GM21619 (cell line): ENCODE measurements at regions not wholly inside any gene's neighbourhood (a gene's known extent, or its start where the extent isn't known, plus 50 kb on each side); places are given as distances from the start of the nearest gene placed in this dataset.
"Not testable (repeated sequence)": the region's sequence is repeated elsewhere in the genome, so short reads cannot be mapped to it uniquely, and the experiment has no call there.

ENCODE experiments used
- ATAC-seq: cut with Tn5 transposase; IDR thresholded peaks from one replicate; pipeline ENCODE4 v1.9.1; 2021; ENCODE audit not compliant: unreplicated experiment

DNA sequence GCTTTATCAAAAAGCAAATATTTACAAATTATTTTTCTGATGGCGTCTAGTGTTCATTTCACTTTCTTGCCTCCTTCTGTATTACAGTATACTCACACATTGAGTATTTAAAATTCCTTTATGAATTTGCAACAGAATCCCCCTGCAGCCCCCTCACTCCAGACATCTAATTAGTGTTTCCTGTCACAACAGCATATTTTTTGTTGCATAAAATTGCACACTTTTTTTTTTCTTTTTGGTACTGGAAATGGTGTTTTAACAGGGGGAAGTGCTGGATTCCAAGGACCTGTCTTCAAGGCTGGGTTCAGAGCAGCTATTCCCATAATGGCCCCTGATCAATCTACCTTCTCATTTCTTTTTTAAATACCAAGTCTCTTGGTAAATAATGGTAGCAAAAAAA, 184.3 kb upstream of the HMCN1 start:
- ATAC-seq = no peak

GRCh38 chr1:185546029-185546428, 188.2 kb upstream of the HMCN1 start:
- no peak for ATAC-seq

GRCh38 chr1:185541871-185542301, 192.3 kb upstream of the HMCN1 start:
- ATAC-seq = no peak

DNA sequence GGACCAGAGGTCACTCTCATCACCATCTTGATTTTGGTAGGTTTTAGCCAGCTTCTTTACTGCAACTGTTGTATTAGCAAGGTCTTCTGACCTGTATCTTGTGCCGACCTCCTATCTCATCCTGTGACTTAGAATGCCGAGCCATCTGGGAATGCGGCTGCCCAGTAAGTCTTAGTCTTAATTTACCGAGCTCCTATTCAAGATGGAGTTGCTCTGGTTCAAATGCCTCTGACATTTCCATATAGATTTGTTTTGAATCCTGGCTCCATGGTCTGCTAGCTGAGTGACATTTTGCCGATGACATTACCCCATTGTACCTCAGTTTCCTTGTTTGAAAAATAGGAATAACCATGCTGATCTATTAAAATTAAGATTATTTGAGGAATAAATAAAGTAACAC, 193.9 kb upstream of the HMCN1 start:
- ATAC-seq = no peak

DNA sequence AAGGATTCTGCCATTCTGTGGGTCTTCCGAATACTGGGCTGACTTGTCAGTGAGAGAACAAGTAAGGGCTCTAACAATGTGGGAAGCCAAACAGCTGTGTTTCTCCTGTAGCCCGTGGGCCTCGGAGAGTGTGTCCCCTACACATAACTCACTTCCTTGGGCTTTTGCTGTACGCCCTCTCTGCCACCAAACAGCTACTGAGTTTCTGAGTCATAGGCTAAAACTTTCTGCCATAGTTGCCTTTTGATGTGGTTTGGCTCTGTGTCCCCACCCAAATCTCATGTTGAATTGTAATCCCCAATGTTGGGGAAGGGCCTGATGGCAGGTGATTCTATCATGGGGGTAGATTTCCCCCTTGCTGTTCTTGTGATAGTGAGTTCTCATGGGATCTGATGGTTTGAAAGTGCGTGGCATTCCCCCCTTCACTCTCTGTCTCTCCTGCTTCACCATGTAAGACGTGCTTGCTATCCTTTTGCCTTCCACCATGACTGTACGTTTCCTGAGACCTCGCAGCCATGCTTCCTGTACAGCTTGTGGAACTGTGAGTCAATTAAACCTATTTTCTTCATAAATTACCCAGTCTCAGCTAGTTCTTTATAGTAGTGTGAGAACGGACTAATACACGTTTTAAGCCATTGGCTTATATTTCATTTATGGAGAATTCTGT, 194.8 kb upstream of the HMCN1 start:
- no peak for ATAC-seq

DNA sequence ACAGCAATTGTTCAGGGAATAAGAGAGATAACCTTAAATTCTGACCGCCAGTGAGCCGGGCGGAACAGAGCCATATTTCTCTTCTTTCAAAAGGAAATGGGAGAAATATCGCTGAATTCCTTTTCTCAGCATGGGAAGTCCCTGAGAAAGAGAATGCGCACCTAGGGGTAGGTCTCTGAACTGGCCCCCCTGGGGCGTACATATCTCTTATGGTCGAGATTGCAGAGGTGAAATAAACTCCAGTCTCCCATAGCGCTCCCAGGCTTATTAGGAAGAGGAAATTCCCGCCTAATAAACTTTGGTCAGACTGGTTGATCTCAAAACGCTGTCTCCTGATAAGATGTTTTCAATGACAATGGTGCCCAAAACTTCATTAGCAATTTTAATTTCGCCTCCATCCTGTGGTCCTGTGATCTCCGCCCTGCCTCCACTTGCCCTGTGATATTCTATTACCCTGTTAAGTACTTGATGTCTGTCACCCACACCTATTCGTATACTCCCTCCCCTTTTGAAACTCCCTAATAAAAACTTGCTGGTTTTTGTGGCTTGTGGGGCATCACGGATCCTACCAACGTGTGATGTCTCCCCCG, 195.8 kb upstream of the HMCN1 start:
- not testable (repeated sequence) for ATAC-seq

DNA sequence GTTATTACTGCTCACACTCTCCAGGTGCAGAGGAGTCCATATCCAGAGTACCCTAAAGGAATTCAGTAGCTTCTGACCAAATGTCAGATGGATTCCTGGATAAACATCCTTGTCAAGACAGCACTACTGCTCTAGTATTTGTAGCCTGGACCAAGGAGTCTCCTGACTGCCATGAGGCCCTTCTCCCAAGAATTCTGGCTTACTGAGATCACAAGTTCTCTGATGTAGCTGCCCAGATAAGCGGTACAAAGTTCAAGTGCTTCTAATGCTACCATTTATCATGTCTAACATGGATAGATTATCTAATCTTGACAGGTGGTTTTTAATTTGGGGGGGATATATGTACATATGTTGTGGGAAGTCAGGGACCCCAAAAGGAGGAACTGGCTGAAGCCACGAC, 196.6 kb upstream of the HMCN1 start:
- no peak for ATAC-seq

GRCh38 chr1:185536165-185536920, 197.8 kb upstream of the HMCN1 start:
- ATAC-seq = no peak

- ATAC-seq = no peak
Measured at GRCh38 chr1:185535621-185536020, 198.6 kb upstream of the HMCN1 start.

- no peak for ATAC-seq
Measured at GRCh38 chr1:185534801-185535200, 199.4 kb upstream of the HMCN1 start.

DNA sequence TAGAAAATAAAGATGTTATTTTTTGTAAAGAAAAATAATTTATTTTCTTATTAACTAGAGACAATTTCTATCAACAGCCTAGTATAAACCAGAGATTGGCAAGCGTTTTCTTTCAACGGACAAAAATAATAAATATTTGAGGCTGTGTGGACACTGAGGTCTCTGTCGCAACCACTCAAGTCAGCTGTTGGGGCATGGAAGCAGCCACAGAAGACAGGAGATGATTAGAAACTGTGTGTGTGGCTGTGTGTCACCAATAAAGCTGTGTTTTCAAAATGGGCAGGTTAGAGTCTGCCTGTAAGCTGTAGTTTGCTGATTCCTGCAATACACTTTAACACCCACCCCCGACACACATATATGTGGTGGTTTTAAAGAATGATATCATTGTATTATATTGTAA, 200.6 kb upstream of the HMCN1 start:
- ATAC-seq = no peak

- ATAC-seq = no peak
Measured at GRCh38 chr1:185532856-185533255, 201.3 kb upstream of the HMCN1 start.

DNA sequence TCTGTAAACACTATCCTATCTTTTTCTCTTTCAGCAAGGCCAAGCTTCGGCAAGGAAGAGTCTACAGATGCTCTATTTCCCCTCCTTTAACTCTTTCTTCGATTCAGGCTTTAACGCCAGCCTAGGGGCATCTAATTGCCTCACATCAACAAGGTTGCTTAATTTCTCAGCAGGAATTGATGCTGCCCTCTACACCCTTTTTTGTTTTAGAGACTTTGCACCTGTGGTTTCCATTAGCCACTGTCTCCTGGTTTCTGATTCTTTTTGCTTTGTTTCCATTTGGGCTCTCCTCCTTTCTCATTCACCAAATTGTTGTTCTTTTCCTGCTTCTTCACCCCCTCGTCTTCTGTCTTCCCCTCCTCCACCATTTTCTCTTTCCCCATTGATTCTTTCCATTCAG, 202.4 kb upstream of the HMCN1 start:
- ATAC-seq = no peak

DNA sequence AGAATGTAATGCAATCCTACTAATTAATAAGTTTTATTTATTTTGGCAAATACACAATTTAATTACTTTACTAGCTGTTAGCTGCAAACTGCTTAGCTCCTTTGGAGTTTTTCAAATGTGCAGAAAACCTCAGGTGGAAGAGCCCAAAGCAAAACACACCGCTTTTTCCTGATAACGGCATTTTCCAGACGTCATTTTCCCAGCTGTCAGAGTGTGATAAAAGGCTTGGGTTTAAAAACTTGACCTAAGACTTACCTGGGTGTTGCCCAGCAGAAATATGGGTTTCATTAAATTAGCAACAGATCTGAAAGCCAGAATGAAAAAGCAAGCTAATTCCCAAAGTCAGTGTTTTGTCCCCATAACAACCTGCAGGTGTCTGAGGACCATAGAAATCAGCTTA, 204.0 kb upstream of the HMCN1 start:
- no peak for ATAC-seq

- ATAC-seq = no peak
Measured at GRCh38 chr1:185529673-185530072, 204.5 kb upstream of the HMCN1 start.

DNA sequence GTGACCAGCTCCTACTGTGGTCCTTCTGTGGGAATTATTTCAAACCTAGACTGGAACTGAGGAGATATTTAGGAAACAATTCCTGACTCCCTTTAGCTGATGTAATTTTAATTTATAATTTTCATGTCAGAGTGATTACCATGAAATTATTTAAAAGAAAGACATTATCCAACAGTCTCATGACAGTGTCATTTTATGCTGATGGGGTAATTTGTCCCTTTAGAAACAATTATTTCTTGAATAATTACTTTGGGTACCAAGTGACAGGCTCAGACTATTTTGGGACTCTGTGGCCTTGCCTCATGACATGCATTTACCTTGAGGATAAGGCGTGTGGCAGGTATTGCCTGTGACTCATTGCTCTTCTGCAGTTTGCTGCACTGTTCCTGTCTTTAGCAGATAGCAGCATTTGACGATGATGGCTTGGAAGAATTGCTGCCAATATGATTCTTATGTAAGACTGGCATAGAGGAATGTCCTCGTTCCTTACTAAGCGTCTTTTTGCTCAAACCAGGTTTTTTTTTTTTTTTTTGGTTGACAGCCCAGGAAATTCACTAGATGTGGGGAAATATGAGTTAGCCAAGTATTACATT, 206.0 kb upstream of the HMCN1 start:
- no peak for ATAC-seq

GRCh38 chr1:185526344-185527307, 207.6 kb upstream of the HMCN1 start:
- peak; percentile 100 for ATAC-seq

GRCh38 chr1:185520188-185520920, 203.3 kb upstream of the IVNS1ABP start:
- peak; percentile 84 for ATAC-seq

GRCh38 chr1:185517808-185518419, 200.9 kb upstream of the IVNS1ABP start:
- no peak for ATAC-seq

DNA sequence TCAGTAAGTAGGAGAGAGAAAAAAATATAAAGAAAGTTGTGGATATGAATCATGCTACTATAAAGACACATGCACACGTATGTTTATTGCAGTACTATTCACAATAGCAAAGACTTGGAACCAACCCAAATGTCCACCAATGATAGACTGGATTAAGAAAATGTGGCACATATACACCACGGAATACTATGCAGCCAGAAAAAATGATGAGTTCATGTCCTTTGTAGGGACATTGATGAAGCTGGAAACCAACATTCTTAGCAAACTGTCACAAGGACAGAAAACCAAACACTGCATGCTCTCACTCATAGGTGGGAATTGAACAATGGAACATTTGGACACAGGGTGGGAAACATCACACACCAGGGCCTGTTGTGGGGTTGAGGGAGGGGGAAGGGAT, 200.3 kb upstream of the IVNS1ABP start:
- not testable (repeated sequence) for ATAC-seq
